Activated naive CD8-positive, alpha-beta T cell treated with anti-CD3 and anti-CD28 coated beads, Interleukin-2, amount 10 ng/mL, durations not matched to agents 7 days and 5 days (primary cell): ENCODE measurements at regions not wholly inside any gene's neighbourhood (a gene's known extent, or its start where the extent isn't known, plus 50 kb on each side); places are given as distances from the start of the nearest gene placed in this dataset.

Experiments used
- ATAC-seq: fragments of 150-1000 bp; cut with Tn5 transposase; one replicate; pipeline ENCODE4 v1.10.0; 2021; ENCODE audit warnings: low read depth, moderate library complexity
- POLR2A ChIA-PET: fragments of 350-600 bp; sonication (Branson Sonifier 250); formaldehyde crosslinking; loops from one replicate; lab custom pipeline; 2021; ENCODE audit warnings: antibody characterized with exemption; lab: Charles Lee
- DNase-seq: peaks from one replicate; pipeline ENCODE4 v3.0.0; 2021
- H3K27ac Mint-ChIP-seq: one replicate; pipeline ENCODE4 v1.8.0; 2022; ENCODE audit warnings: mild to moderate bottlenecking, mixed read lengths
- H3K27me3 Mint-ChIP-seq: one replicate; pipeline ENCODE4 v1.8.0; 2022; ENCODE audit warnings: mild to moderate bottlenecking, moderate library complexity, mixed read lengths
- H3K36me3 Mint-ChIP-seq: one replicate; pipeline ENCODE4 v1.8.0; 2021; ENCODE audit warnings: mild to moderate bottlenecking, mixed read lengths
- H3K4me1 Mint-ChIP-seq: one replicate; pipeline ENCODE4 v1.8.0; 2021; ENCODE audit warnings: mixed read lengths
- H3K4me3 Mint-ChIP-seq: one replicate; pipeline ENCODE4 v1.8.0; 2022; ENCODE audit warnings: mild to moderate bottlenecking, moderate library complexity, mixed read lengths
- H3K9me3 Mint-ChIP-seq: one replicate; pipeline ENCODE4 v1.8.0; 2021; ENCODE audit warnings: mixed read lengths

GRCh38 chr9:78997296-78997695 lies 574.5 kb upstream of the TLE4 start:
- ATAC-seq: no peak
- no peaks in the 10 kb centered on the region for H3K4me1 Mint-ChIP-seq
- H3K4me3 Mint-ChIP-seq: no peak overlapping the region
- no peaks in the 10 kb centered on the region for H3K9me3 Mint-ChIP-seq
- POLR2A ChIA-PET: no interaction called here
- DNase-seq: no peak
- H3K27me3 Mint-ChIP-seq: no peaks in the 10 kb centered on the region
- H3K27ac Mint-ChIP-seq: no peak overlapping the region
- H3K36me3 Mint-ChIP-seq: no peaks in the 10 kb centered on the region

DNA sequence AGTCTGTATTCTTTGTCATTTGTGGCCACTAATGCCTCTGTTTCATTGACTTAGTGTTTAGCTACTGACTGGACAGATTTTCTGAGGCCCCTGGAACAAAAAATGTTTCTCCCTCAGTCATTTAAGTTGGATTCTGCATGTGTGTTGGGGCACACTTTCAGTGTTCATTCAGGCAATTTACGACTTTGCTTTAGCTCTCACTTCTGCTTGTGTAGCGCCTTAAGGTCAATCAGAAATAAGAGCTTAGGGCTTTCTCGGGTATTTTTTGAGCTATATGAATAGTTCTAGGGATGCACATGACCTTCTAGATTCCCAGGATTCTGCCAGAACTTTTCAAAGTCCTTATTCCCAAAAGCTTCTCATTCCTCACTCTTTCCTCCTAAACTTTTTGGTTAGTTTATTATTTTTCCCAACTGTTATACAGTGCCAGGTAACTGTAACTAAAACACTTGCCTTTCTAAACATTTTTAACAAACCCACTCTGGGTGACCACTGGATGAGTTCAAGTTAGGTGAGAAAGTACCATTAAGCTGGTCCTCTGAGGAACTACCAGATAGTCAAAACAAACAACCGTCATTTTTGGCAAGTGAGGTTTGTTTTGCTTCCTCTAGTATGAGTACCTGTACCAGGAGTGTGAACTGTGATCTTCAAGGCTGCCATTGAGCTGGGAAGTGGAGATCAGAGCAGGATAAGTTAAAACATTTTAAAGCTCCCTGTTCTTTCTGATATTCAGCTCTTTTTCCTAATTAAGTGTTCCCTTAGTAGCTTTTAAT lies 571.3 kb upstream of the TLE4 start:
- ATAC-seq: no peak
- Mint-ChIP-seq H3K27me3 (no peaks in the 10 kb centered on the region), H3K27ac (no peak overlapping the region), H3K4me3 (no peak overlapping the region), H3K9me3 (no peaks in the 10 kb centered on the region), H3K4me1 (no peaks in the 10 kb centered on the region), H3K36me3 (no peaks in the 10 kb centered on the region)
- no peak for DNase-seq
- POLR2A ChIA-PET: no interaction called here

GRCh38 chr9:79001012-79001411 lies 570.8 kb upstream of the TLE4 start:
- no peak overlapping the region for H3K27ac Mint-ChIP-seq

GRCh38 chr9:79003514-79003913 lies 568.3 kb upstream of the TLE4 start:
- ATAC-seq (no peak), DNase-seq (no peak)
- Mint-ChIP-seq H3K36me3 (no peaks in the 10 kb centered on the region), H3K27me3 (no peaks in the 10 kb centered on the region), H3K4me1 (no peaks in the 10 kb centered on the region), H3K27ac (no peak overlapping the region), H3K4me3 (no peak overlapping the region), H3K9me3 (no peaks in the 10 kb centered on the region)
- POLR2A ChIA-PET: no interaction called here

More at GRCh38 chr9:79001012-79001411, 570.8 kb upstream of the TLE4 start:
- Mint-ChIP-seq H3K9me3 (no peaks in the 10 kb centered on the region), H3K36me3 (no peaks in the 10 kb centered on the region), H3K4me3 (no peak overlapping the region), H3K27me3 (no peaks in the 10 kb centered on the region), H3K4me1 (no peaks in the 10 kb centered on the region)
- POLR2A ChIA-PET: no interaction called here
- DNase-seq: no peak
- no peak for ATAC-seq

GRCh38 chr9:79004032-79004431 lies 567.7 kb upstream of the TLE4 start:
- Mint-ChIP-seq H3K4me3 (no peak overlapping the region), H3K27me3 (peaks cover 1% of the 10 kb centered on the region), H3K4me1 (no peaks in the 10 kb centered on the region), H3K36me3 (no peaks in the 10 kb centered on the region), H3K27ac (no peak overlapping the region), H3K9me3 (no peaks in the 10 kb centered on the region)
- DNase-seq: no peak
- POLR2A ChIA-PET: no interaction called here
- ATAC-seq: no peak

DNA sequence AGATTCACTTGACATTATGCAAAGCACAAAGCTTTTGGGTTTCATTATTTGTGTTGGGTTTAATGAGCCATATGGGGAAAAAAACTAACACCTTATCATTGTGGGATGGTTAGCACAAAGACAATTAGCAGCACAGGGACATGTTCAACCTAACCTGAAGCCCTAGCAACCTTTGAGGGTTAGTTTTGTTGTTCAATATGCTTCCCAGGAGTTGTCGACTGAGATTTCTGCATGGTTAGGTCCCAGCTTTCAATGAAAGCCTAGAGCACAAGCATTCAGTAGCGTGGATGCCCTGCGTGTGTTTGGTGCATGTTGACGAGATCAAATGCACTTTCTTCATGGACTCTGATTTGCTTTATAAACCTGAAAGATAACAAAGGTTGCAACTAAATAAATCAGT lies 565.2 kb upstream of the TLE4 start:
- H3K27me3 Mint-ChIP-seq: peaks cover 1% of the 10 kb centered on the region
- no peak overlapping the region for H3K4me3 Mint-ChIP-seq
- H3K4me1 Mint-ChIP-seq: no peaks in the 10 kb centered on the region
- no peaks in the 10 kb centered on the region for H3K36me3 Mint-ChIP-seq
- POLR2A ChIA-PET: no interaction called here
- no peak for ATAC-seq
- no peak overlapping the region for H3K27ac Mint-ChIP-seq
- no peaks in the 10 kb centered on the region for H3K9me3 Mint-ChIP-seq
- DNase-seq: no peak

GRCh38 chr9:79007701-79008483 lies 563.9 kb upstream of the TLE4 start:
- ATAC-seq (no peak), DNase-seq (no peak)
- H3K27ac Mint-ChIP-seq: no peak overlapping the region
- POLR2A ChIA-PET: no interaction called here
- no peaks in the 10 kb centered on the region for H3K36me3 Mint-ChIP-seq
- H3K27me3 Mint-ChIP-seq: peaks cover 1% of the 10 kb centered on the region
- H3K9me3 Mint-ChIP-seq: no peaks in the 10 kb centered on the region
- no peak overlapping the region for H3K4me3 Mint-ChIP-seq
- no peaks in the 10 kb centered on the region for H3K4me1 Mint-ChIP-seq

DNA sequence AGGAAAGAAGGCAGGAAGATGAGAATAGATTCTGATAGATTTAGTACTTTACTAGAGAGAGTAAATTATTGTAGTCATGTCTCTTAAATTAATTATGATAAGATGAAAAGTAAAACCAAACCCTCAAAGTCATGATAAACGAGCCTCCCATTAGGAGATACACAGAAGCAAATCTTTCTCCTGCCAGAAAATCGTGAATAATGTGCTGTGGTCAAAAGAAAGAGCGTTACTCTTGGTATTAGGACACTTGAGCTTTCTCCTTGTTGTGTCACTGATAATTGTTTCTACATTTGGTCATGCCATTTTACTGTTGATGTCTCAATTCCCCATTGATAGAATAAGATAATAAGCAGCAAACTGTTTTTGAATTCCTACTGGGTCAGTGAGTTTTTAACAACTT lies 562.8 kb upstream of the TLE4 start:
- no peak for DNase-seq
- peaks cover 1% of the 10 kb centered on the region for H3K27me3 Mint-ChIP-seq
- no peaks in the 10 kb centered on the region for H3K36me3 Mint-ChIP-seq
- POLR2A ChIA-PET: no interaction called here
- ATAC-seq: no peak
- H3K9me3 Mint-ChIP-seq: no peaks in the 10 kb centered on the region
- H3K4me1 Mint-ChIP-seq: no peaks in the 10 kb centered on the region
- H3K27ac Mint-ChIP-seq: no peak overlapping the region
- no peak overlapping the region for H3K4me3 Mint-ChIP-seq

GRCh38 chr9:79011461-79011860 lies 560.3 kb upstream of the TLE4 start:
- no peak for DNase-seq
- H3K36me3 Mint-ChIP-seq: no peaks in the 10 kb centered on the region
- H3K27ac Mint-ChIP-seq: no peak overlapping the region
- no peaks in the 10 kb centered on the region for H3K4me1 Mint-ChIP-seq
- H3K9me3 Mint-ChIP-seq: no peaks in the 10 kb centered on the region
- POLR2A ChIA-PET: no interaction called here
- peaks cover 1% of the 10 kb centered on the region for H3K27me3 Mint-ChIP-seq
- no peak for ATAC-seq
- no peak overlapping the region for H3K4me3 Mint-ChIP-seq

- no peak for ATAC-seq
- Mint-ChIP-seq H3K36me3 (no peaks in the 10 kb centered on the region), H3K9me3 (no peaks in the 10 kb centered on the region), H3K4me3 (no peak overlapping the region), H3K27me3 (peaks cover 1% of the 10 kb centered on the region), H3K4me1 (no peaks in the 10 kb centered on the region), H3K27ac (no peak overlapping the region)
- DNase-seq: no peak
- POLR2A ChIA-PET: no interaction called here
These were observed 559.2 kb upstream of the TLE4 start for GRCh38 chr9:79012561-79012960.

DNA sequence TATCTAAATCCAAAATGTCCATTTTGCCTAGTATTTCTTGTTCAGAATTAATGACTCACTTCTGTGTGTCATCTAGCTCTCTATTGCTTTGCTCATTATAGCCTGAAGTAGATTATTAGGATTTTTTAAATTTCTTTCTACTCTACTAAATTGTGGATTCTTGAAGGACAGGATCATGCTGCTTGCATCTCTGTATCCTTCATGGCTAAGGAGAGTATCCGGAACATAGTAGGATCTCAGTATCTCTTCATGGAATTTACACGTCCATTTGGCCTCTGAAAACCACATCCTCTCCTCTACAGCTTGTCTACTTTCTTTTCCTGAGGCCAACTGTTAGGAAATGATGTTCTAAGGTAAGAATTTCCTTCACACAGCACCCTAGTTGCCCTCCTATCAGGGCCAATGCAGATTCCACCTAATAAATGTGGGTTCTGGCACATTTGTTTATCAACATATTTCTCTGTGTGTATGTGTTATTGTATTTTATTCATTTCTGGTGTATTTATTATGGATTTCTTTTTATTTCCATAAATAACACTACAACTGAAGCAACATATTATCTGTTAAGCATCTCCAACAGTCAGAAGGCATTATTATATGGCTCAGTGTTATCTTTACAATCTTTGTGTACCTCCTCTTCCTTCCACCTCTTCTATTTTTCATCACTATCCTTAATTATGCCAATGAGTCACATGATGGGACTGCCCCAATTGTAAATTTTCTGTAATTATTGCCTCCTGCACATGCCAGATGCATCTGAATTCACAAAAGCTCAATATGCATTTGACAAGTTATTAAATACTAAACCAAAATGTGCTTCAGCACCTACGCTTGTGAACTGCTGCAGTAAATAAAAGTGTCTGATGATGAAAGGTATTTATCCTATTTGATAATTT lies 557.8 kb upstream of the TLE4 start:
- no peak overlapping the region for H3K27ac Mint-ChIP-seq
- H3K36me3 Mint-ChIP-seq: no peaks in the 10 kb centered on the region
- no peak for ATAC-seq
- POLR2A ChIA-PET: no interaction called here
- no peak for DNase-seq
- no peaks in the 10 kb centered on the region for H3K9me3 Mint-ChIP-seq
- no peak overlapping the region for H3K4me3 Mint-ChIP-seq
- H3K4me1 Mint-ChIP-seq: no peaks in the 10 kb centered on the region
- H3K27me3 Mint-ChIP-seq: no peaks in the 10 kb centered on the region

GRCh38 chr9:79014929-79015699 lies 556.7 kb upstream of the TLE4 start:
- ATAC-seq (no peak), DNase-seq (no peak)
- H3K4me1 Mint-ChIP-seq: no peaks in the 10 kb centered on the region
- H3K4me3 Mint-ChIP-seq: no peak overlapping the region
- no peaks in the 10 kb centered on the region for H3K27me3 Mint-ChIP-seq
- H3K9me3 Mint-ChIP-seq: no peaks in the 10 kb centered on the region
- POLR2A ChIA-PET: no interaction called here
- H3K36me3 Mint-ChIP-seq: no peaks in the 10 kb centered on the region
- H3K27ac Mint-ChIP-seq: no peak overlapping the region

DNA sequence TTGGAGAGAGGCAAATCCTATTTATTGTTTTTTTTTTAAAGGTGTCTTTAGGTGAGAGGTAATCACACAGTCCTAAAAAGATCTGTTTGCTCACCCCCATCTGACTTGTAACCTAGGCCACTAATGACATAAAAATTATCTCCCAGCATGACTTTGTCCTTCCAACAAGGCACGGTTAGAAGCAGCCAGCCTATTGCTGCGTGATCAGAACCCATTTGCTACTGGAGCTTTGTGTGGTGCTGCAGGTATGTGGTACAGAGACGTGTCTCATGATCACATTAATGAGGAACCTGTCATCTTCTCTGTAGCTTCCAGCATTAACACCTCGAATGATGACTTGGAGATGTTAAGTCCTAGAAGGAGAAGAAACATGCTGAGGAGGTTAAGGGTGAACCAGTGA lies 555.8 kb upstream of the TLE4 start:
- Mint-ChIP-seq H3K27me3 (no peaks in the 10 kb centered on the region), H3K27ac (no peak overlapping the region), H3K36me3 (no peaks in the 10 kb centered on the region), H3K9me3 (no peaks in the 10 kb centered on the region), H3K4me3 (no peak overlapping the region), H3K4me1 (no peaks in the 10 kb centered on the region)
- DNase-seq (no peak), ATAC-seq (no peak)
- POLR2A ChIA-PET: interaction anchor here (0.5 kb wide), 1 partner anchor 1947 kb away, joined by 3 read pairs; no protein-coding TSS in a partner anchor
